Endothelial cell of umbilical vein (primary cell): ENCODE measurements at regions not wholly inside any gene's neighbourhood (a gene's known extent, or its start where the extent isn't known, plus 50 kb on each side); places are given as distances from the start of the nearest gene placed in this dataset.

Source experiments
- BruUV-seq: library from RNA; stranded (reverse); fragments of 400-500 nt; replicated peaks from 2 replicates; lab custom pipeline; 2021; lab: Mats Ljungman, UMichigan
- CTCF ChIA-PET: fragments of 300-600, 350-600 bp; sonication (Branson Sonifier 250); formaldehyde crosslinking; loops from one replicate; lab custom pipeline; 2021; ENCODE audit warnings: antibody characterized with exemption, inconsistent platforms; lab: Charles Lee
- POLR2A ChIA-PET: fragments of 300-600, 350-600 bp; sonication (Branson Sonifier 250); formaldehyde crosslinking; loops from one replicate; lab custom pipeline; 2021; ENCODE audit warnings: antibody characterized with exemption, inconsistent platforms; lab: Charles Lee
- DNase-seq: peaks from one replicate; pipeline ENCODE4 v3.0.0-alpha.2; 2011; ENCODE audit warnings: low read depth, low spot score
- FAIRE-seq: peaks from 2 replicates; lab custom pipeline; 2011; peaks lifted over from hg19 to GRCh38; lab: Jason Lieb, UNC
- H2AFZ ChIP-seq: 2 replicates; pipeline ENCODE4 v1.6.0; 2012; ENCODE audit warnings: low read depth, low read length, control low read depth, inconsistent platforms
- H3K27ac ChIP-seq: 2 replicates; pipeline ENCODE4 v1.5.1; 2011; ENCODE audit warnings: low read depth, mild to moderate bottlenecking, control low read depth, low read length, moderate library complexity; ENCODE audit not compliant: insufficient read depth
- H3K27me3 ChIP-seq, 2 experiments: 2 replicates each; pipeline versions ENCODE4 v1.6.0 to v1.6.1; 2011; ENCODE audit warnings: low read length in 2 of 2, mixed read lengths in 1 of 2; ENCODE audit not compliant: control insufficient read depth in 2 of 2, insufficient read depth in 2 of 2
- H3K36me3 ChIP-seq, 2 experiments: 2 replicates in 1 of 2; 3 replicates in 1 of 2; pipeline ENCODE4 v1.5.1; 2011; ENCODE audit warnings: low read length in 2 of 2, mild to moderate bottlenecking in 1 of 2, moderate library complexity in 1 of 2; ENCODE audit not compliant: control insufficient read depth in 2 of 2, insufficient read depth in 2 of 2; ENCODE audit errors: extremely low read depth in 1 of 2
- H3K4me1 ChIP-seq: 3 replicates; pipeline ENCODE4 v1.5.1; 2011; ENCODE audit warnings: mild to moderate bottlenecking, low read length; ENCODE audit not compliant: control insufficient read depth, insufficient read depth; ENCODE audit errors: extremely low read depth
- H3K4me2 ChIP-seq: 2 replicates; pipeline ENCODE4 v1.6.1; 2011; ENCODE audit warnings: low read length, control low read depth, mixed read lengths; ENCODE audit not compliant: insufficient read depth
- H3K4me3 ChIP-seq, 3 experiments: fragments of 200-600 bp in 1 of 3; sonication (generic), shearing (Covaris generic) in 1 of 3; replicated peaks in 1 of 3; 2 replicates each; pipeline ENCODE4 v1.5.1; 2011 to 2016; ENCODE audit warnings: control low read depth in 3 of 3, low read length in 3 of 3, mild to moderate bottlenecking in 2 of 3, inconsistent platforms in 1 of 3, low read depth in 1 of 3, moderate library complexity in 1 of 3; ENCODE audit not compliant: insufficient read depth in 1 of 3
- H3K79me2 ChIP-seq: 2 replicates; pipeline ENCODE4 v1.6.0; 2012; ENCODE audit warnings: low read length, inconsistent platforms; ENCODE audit not compliant: control insufficient read depth, insufficient read depth
- H3K9ac ChIP-seq: replicated peaks from 2 replicates; pipeline ENCODE3; 2011; ENCODE audit warnings: low read length, control low read depth; ENCODE audit not compliant: insufficient read depth; ENCODE audit errors: extremely low read depth
- H3K9me1 ChIP-seq: replicated peaks from 3 replicates; pipeline ENCODE4 v1.6.0; 2011; ENCODE audit warnings: mild to moderate bottlenecking, low read length; ENCODE audit not compliant: control insufficient read depth, insufficient read depth; ENCODE audit errors: extremely low read depth
- H3K9me3 ChIP-seq: replicated peaks from 2 replicates; pipeline ENCODE4 v1.5.1; 2012; ENCODE audit warnings: low read length, inconsistent platforms; ENCODE audit not compliant: control insufficient read depth, insufficient read depth
- H4K20me1 ChIP-seq: replicated peaks from 2 replicates; pipeline ENCODE3; 2011; ENCODE audit warnings: mild to moderate bottlenecking, low read length; ENCODE audit not compliant: control insufficient read depth, insufficient read depth; ENCODE audit errors: extremely low read depth
- EZH2 ChIP-seq: IDR thresholded peaks from 2 replicates; pipeline ENCODE4 v1.6.1; 2012; ENCODE audit warnings: borderline replicate concordance, low read depth, mild to moderate bottlenecking, moderate library complexity, low read length, inconsistent platforms; ENCODE audit not compliant: severe bottlenecking
- FOS ChIP-seq: IDR thresholded peaks from 2 replicates; pipeline ENCODE4 v1.6.1; 2011; ENCODE audit warnings: mild to moderate bottlenecking, low read length, moderate library complexity, borderline replicate concordance; ENCODE audit not compliant: insufficient read depth
- GATA2 ChIP-seq: IDR thresholded peaks from 2 replicates; pipeline ENCODE4 v1.7.0; 2011; ENCODE audit warnings: low read depth, mild to moderate bottlenecking, moderate library complexity, mixed read lengths, low read length; ENCODE audit not compliant: insufficient read length, insufficient read depth
- JUN ChIP-seq: IDR thresholded peaks from 2 replicates; pipeline ENCODE4 v1.6.1; 2011; ENCODE audit warnings: borderline replicate concordance, low read depth; ENCODE audit not compliant: insufficient read length, insufficient read depth
- MYC ChIP-seq: IDR thresholded peaks from one replicate; pipeline ENCODE4 v1.6.1; 2011; ENCODE audit warnings: mild to moderate bottlenecking, low read depth, low read length
- POLR2A ChIP-seq: IDR thresholded peaks from 2 replicates; pipeline ENCODE4 v1.6.1; 2012; ENCODE audit warnings: low read depth, mild to moderate bottlenecking, control low read depth, low read length
- POLR2AphosphoS5 ChIP-seq: IDR thresholded peaks from 2 replicates; pipeline ENCODE4 v1.6.1; 2012; ENCODE audit warnings: low read depth, mild to moderate bottlenecking, control low read depth, low read length, moderate library complexity; ENCODE audit not compliant: insufficient read depth
- dilution Hi-C: fragments of 300-500 bp; cut with MboI; formaldehyde crosslinking; loops from one replicate; pipeline ENCODE4 v1.15.0; 2019; ENCODE audit warnings: low sequenced_read_pairs; ENCODE audit not compliant: extremely low pct_ligation_motif_present
- intact Hi-C: fragments of 100-400 bp; cut with micrococcal nuclease; formaldehyde crosslinking; loops from one replicate; pipeline ENCODE4 v1.10.0; 2022
- TF ChIP-seq, protein P1 (sequence below): IDR thresholded peaks from 2 replicates; pipeline ENCODE4 v1.6.1; 2011; ENCODE audit not compliant: insufficient read depth, insufficient read length
- TF ChIP-seq, protein P2 (sequence below), 2 donors: IDR thresholded peaks; 1 replicate in 1 of 2; 2 replicates in 1 of 2; pipeline ENCODE4 v1.5.1; 2011; ENCODE audit warnings: low read length in 2 of 2, mild to moderate bottlenecking in 2 of 2, moderate library complexity in 2 of 2, control low read depth in 1 of 2, inconsistent platforms in 1 of 2, low read depth in 1 of 2; ENCODE audit not compliant: insufficient read depth in 1 of 2; ENCODE audit errors: extremely low read depth in 1 of 2

DNA sequence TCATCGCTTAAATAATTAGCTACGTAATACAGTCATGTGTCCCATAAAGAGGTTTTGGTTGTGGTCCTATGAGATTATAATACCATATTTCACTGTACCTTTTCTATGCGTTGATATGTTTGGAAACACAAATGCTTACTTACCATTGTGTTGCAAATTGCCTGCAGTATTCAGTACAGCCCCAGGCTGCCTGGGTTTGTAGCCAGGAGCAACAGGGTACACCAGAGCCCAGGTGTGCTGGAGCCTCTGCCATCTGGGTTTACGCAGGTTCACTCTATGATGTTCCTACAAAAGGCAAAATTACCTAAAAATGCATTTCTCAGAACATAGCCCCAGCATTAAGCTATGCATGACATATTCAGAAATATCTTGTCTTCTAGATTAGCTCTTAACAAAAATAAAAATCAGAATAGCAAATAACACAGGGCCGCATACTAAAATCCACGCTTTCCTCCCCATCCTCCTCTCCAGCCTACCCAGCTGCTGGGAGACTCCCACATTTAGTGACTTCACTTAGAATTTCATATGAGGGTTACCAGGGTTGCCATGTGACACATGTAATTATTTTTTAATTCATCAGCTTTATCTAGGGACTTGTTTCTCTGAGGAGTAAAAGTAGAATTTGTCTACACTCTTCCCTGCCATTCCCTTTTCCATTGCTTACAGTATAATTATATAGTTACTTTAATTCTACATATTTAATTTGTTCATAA is 559.0 kb upstream of the ADARB2 start:
- ChIA-PET CTCF (no interaction called here), POLR2A (no interaction called here)
- no peaks in the 10 kb centered on the region for H3K79me2 ChIP-seq
- H3K27me3 ChIP-seq: no peaks in the 10 kb centered on the region
- H3K4me3 ChIP-seq: no peak overlapping the region
- H3K9ac ChIP-seq: no peak overlapping the region
- intact Hi-C loops: no loop called here
- H3K36me3 ChIP-seq: no peaks in the 10 kb centered on the region
- no peak overlapping the region for H2AFZ ChIP-seq
- no peaks in the 10 kb centered on the region for H3K9me1 ChIP-seq
- H4K20me1 ChIP-seq: no peaks in the 10 kb centered on the region
- no peaks in the 10 kb centered on the region for H3K4me1 ChIP-seq
- H3K27ac ChIP-seq: no peak overlapping the region
- FAIRE-seq (no peak), DNase-seq (no peak)
- dilution Hi-C loops: no loop called here
- no peak overlapping the region for H3K4me2 ChIP-seq
- no TSS peak for BruUV-seq
- no peak for TF ChIP-seq EZH2
- TF ChIP-seq GATA2: no peak
- TF ChIP-seq FOS: no peak
- TF ChIP-seq MYC: no peak
- no peak for TF ChIP-seq JUN
- TF ChIP-seq, protein P1, sequence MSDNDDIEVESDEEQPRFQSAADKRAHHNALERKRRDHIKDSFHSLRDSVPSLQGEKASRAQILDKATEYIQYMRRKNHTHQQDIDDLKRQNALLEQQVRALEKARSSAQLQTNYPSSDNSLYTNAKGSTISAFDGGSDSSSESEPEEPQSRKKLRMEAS: no peak
- TF ChIP-seq, protein P2, sequence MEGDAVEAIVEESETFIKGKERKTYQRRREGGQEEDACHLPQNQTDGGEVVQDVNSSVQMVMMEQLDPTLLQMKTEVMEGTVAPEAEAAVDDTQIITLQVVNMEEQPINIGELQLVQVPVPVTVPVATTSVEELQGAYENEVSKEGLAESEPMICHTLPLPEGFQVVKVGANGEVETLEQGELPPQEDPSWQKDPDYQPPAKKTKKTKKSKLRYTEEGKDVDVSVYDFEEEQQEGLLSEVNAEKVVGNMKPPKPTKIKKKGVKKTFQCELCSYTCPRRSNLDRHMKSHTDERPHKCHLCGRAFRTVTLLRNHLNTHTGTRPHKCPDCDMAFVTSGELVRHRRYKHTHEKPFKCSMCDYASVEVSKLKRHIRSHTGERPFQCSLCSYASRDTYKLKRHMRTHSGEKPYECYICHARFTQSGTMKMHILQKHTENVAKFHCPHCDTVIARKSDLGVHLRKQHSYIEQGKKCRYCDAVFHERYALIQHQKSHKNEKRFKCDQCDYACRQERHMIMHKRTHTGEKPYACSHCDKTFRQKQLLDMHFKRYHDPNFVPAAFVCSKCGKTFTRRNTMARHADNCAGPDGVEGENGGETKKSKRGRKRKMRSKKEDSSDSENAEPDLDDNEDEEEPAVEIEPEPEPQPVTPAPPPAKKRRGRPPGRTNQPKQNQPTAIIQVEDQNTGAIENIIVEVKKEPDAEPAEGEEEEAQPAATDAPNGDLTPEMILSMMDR (IDR thresholded peaks at IDR 0.05; ENCODE audit: extremely low read depth in 1 of 2, insufficient read depth in 1 of 2, low read depth in 1 of 2, low read length in 2 of 2): no peak
- no peak for TF ChIP-seq POLR2AphosphoS5
- TF ChIP-seq POLR2A: no peak
- H3K9me3 ChIP-seq: peaks cover 7% of the 10 kb centered on the region
